Esophagus muscularis mucosa (tissue), 4 donors: ENCODE measurements at regions not wholly inside any gene's neighbourhood (a gene's known extent, or its start where the extent isn't known, plus 50 kb on each side); places are given as distances from the start of the nearest gene placed in this dataset.

Experiments used
- CTCF ChIP-seq, 3 experiments: fragments of 200-600 bp in 2 of 3; fragments of 450-650 bp in 1 of 3; sonication (generic) in 2 of 3; IDR thresholded peaks; one replicate each; pipeline ENCODE4 v1.5.1; 2017 to 2019; ENCODE audit warnings: antibody characterized with exemption in 3 of 3, mild to moderate bottlenecking in 2 of 3, moderate library complexity in 1 of 3
- EP300 ChIP-seq: sonication (generic); formaldehyde crosslinking; IDR thresholded peaks from one replicate; pipeline ENCODE4 v1.6.1; 2017; ENCODE audit warnings: antibody characterized with exemption
- POLR2A ChIP-seq: fragments of 450-650 bp; IDR thresholded peaks from one replicate; pipeline ENCODE4 v1.6.1; 2017; ENCODE audit warnings: antibody characterized with exemption, moderate library complexity, mild to moderate bottlenecking, low read depth
- POLR2AphosphoS5 ChIP-seq, 2 donors: sonication (generic); formaldehyde crosslinking; IDR thresholded peaks; one replicate each; pipeline ENCODE4 v1.6.1; 2017; ENCODE audit warnings: antibody characterized with exemption in 2 of 2

- TF ChIP-seq CTCF (IDR thresholded peaks at IDR 0.05) (no peak), POLR2AphosphoS5 (IDR thresholded peaks at IDR 0.05) (no peak), POLR2A (no peak), EP300 (no peak)
Observed at GRCh38 chr13:84973661-84974060, 825.6 kb downstream of the SLITRK6 start.
